ENCODE measurements at regions not wholly inside any gene's neighbourhood (a gene's known extent, or its start where the extent isn't known, plus 50 kb on each side); places are given as distances from the start of the nearest gene placed in this dataset.

GRCh38 chr9:78396087-78396486, 99.2 kb downstream of the PSAT1 start:
- no peaks in the 10 kb centered on the region for H3K4me1 Mint-ChIP-seq
- no peaks in the 10 kb centered on the region for H3K36me3 Mint-ChIP-seq (ENCODE audit: low read depth)
- no peak for DNase-seq
- no peak overlapping the region for H3K4me3 Mint-ChIP-seq
- POLR2A ChIA-PET, result no interaction called here
- no peak overlapping the region for H3K27ac Mint-ChIP-seq
- intact Hi-C loops (cut with micrococcal nuclease), result no loop called here
- H3K27me3 Mint-ChIP-seq, result peaks cover 2% of the 10 kb centered on the region
- ATAC-seq (ENCODE audit: low read depth), result no peak
- H3K9me3 Mint-ChIP-seq, result peaks cover 13% of the 10 kb centered on the region
- TF ChIP-seq CTCF (IDR thresholded peaks at IDR 0.05), result no peak
- CTCF ChIA-PET, result no interaction called here

DNA sequence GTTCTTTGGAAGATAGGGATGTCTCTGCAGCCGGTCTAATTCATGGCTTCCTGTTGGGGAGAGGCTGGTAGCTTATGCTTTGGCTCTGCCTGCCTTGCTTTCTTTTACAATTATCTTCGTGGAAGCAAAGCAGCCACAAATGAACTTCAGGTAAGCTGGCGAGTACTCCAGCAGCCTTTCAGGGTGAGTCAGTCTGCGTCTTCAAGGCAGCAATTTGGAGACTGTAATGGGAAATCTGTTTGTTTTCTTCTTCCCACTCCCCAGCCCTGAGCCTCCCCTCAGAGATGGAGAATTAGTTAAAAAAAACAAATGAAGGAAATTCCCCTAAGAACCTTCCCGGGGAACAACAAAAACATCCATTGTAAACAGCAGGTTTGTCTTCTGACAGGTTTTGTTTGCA, 100.1 kb downstream of the PSAT1 start:
- Mint-ChIP-seq H3K4me1 (no peaks in the 10 kb centered on the region), H3K4me3 (no peak overlapping the region), H3K36me3 (ENCODE audit: low read depth) (no peaks in the 10 kb centered on the region), H3K27me3 (peaks cover 2% of the 10 kb centered on the region), H3K9me3 (peaks cover 13% of the 10 kb centered on the region), H3K27ac (no peak overlapping the region)
- TF ChIP-seq CTCF (IDR thresholded peaks at IDR 0.05), result no peak
- DNase-seq (no peak), ATAC-seq (ENCODE audit: low read depth) (no peak)
- POLR2A ChIA-PET, result no interaction called here
- intact Hi-C loops (cut with micrococcal nuclease), result no loop called here
- CTCF ChIA-PET, result no interaction called here

- DNase-seq (no peak), ATAC-seq (ENCODE audit: low read depth) (no peak)
- Mint-ChIP-seq H3K9me3 (peaks cover 13% of the 10 kb centered on the region), H3K4me3 (no peak overlapping the region), H3K4me1 (no peaks in the 10 kb centered on the region), H3K36me3 (ENCODE audit: low read depth) (no peaks in the 10 kb centered on the region), H3K27me3 (peaks cover 2% of the 10 kb centered on the region), H3K27ac (no peak overlapping the region)
- CTCF ChIA-PET, result no interaction called here
- intact Hi-C loops (cut with micrococcal nuclease), result no loop called here
- no peak for TF ChIP-seq CTCF (IDR thresholded peaks at IDR 0.05)
- POLR2A ChIA-PET, result no interaction called here
Observed at GRCh38 chr9:78397454-78397853, 100.5 kb downstream of the PSAT1 start.

- H3K27ac Mint-ChIP-seq, result no peak overlapping the region
- POLR2A ChIA-PET, result no interaction called here
- intact Hi-C loops (cut with micrococcal nuclease), result no loop called here
- no peak for DNase-seq
- H3K4me3 Mint-ChIP-seq, result no peak overlapping the region
- peaks cover 2% of the 10 kb centered on the region for H3K27me3 Mint-ChIP-seq
- no peak for ATAC-seq (ENCODE audit: low read depth)
- no peaks in the 10 kb centered on the region for H3K4me1 Mint-ChIP-seq
- no peak for TF ChIP-seq CTCF (IDR thresholded peaks at IDR 0.05)
- no peaks in the 10 kb centered on the region for H3K36me3 Mint-ChIP-seq (ENCODE audit: low read depth)
- CTCF ChIA-PET, result no interaction called here
- peaks cover 13% of the 10 kb centered on the region for H3K9me3 Mint-ChIP-seq
Observed at GRCh38 chr9:78399153-78399552, 102.2 kb downstream of the PSAT1 start.

DNA sequence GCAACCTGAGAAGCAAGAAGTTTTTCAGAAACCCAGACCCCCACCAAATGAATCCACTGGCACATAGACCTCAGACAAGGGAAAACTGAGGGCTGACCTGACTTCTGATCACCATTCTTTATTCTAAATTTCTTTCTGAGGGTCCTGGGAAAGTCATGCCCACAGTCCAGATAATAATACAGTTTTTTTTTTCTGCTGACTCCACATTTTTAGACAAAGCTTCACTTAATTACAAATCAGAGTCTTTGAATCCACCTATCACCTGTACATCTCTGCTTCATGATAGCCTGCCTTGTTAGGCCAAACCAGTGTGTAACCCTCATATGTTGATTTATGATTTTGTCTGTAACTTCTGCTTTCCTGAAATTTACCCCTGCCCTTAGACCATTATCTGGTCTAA, 103.6 kb downstream of the PSAT1 start:
- no peak for TF ChIP-seq CTCF (IDR thresholded peaks at IDR 0.05)
- ATAC-seq (ENCODE audit: low read depth) (no peak), DNase-seq (no peak)
- ChIA-PET POLR2A (no interaction called here), CTCF (no interaction called here)
- Mint-ChIP-seq H3K27me3 (peaks cover 2% of the 10 kb centered on the region), H3K4me1 (no peaks in the 10 kb centered on the region), H3K9me3 (peaks cover 5% of the 10 kb centered on the region), H3K4me3 (no peak overlapping the region), H3K36me3 (ENCODE audit: low read depth) (no peaks in the 10 kb centered on the region), H3K27ac (no peak overlapping the region)
- intact Hi-C loops (cut with micrococcal nuclease), result no loop called here
